K562 (cell line): ENCODE measurements at regions not wholly inside any gene's neighbourhood (a gene's known extent, or its start where the extent isn't known, plus 50 kb on each side); places are given as distances from the start of the nearest gene placed in this dataset.

Experiments used
- ATAC-seq: fragments of 200-7000 bp; cut with Tn5 transposase; 3 replicates; pipeline ENCODE4 v1.9.1; 2020; ENCODE audit warnings: moderate library complexity
- BruUV-seq: library from RNA; stranded (reverse); fragments of 400-500 nt; replicated peaks from 2 replicates; lab custom pipeline; 2021; lab: Mats Ljungman, UMichigan
- CTCF ChIA-PET: fragments of 300-600 bp; formaldehyde crosslinking; extraction: SDS; loops from one replicate; lab custom pipeline; 2021; ENCODE audit warnings: low intra/inter-chr PET ratio; lab: Yijun Ruan, JAX
- POLR2A ChIA-PET: fragments of 300-600, 350-650 bp; sonication (Branson Sonifier 250); formaldehyde crosslinking; extraction: SDS; loops from one replicate; lab custom pipeline; 2021; ENCODE audit warnings: antibody characterized with exemption, inconsistent platforms; lab: Yijun Ruan, JAX
- DNase-seq, 4 experiments: peaks; one replicate each; pipeline versions ENCODE4 v3.0.0 to v3.0.0-alpha.2; 2011 to 2018; ENCODE audit warnings: low spot score in 3 of 4, mixed read lengths in 3 of 4; ENCODE audit errors: extremely low read depth in 1 of 4
- FAIRE-seq: peaks from 2 replicates; lab custom pipeline; 2011; peaks lifted over from hg19 to GRCh38; lab: Jason Lieb, UNC
- H2AFZ ChIP-seq: 2 replicates; pipeline ENCODE4 v1.6.0; 2011; ENCODE audit warnings: low read depth, low read length, control low read depth, inconsistent platforms
- H3K27ac ChIP-seq: fragments of 200-600 bp; 3 replicates; pipeline ENCODE4 v1.8.0; 2011; ENCODE audit warnings: low read depth, mild to moderate bottlenecking, control low read depth, inconsistent platforms, low read length, moderate library complexity, mixed read lengths; ENCODE audit errors: extremely low read depth
- H3K27me3 ChIP-seq, 2 experiments: fragments of 300-600 bp in 1 of 2; 2 replicates in 1 of 2; 3 replicates in 1 of 2; pipeline versions ENCODE4 v1.6.0 to v1.8.0; 2011; ENCODE audit warnings: inconsistent platforms in 2 of 2, low read length in 2 of 2, mild to moderate bottlenecking in 1 of 2, mixed read lengths in 1 of 2, moderate library complexity in 1 of 2; ENCODE audit not compliant: control insufficient read depth in 2 of 2, insufficient read depth in 2 of 2
- H3K36me3 ChIP-seq: fragments of 300-600 bp; 3 replicates; pipeline ENCODE4 v1.8.0; 2011; ENCODE audit warnings: mild to moderate bottlenecking, low read length, inconsistent platforms; ENCODE audit not compliant: control insufficient read depth, insufficient read depth
- H3K4me1 ChIP-seq, 2 experiments: fragments of 200-600 bp in 1 of 2; replicated peaks in 1 of 2; 2 replicates in 1 of 2; 3 replicates in 1 of 2; pipeline versions ENCODE4 v1.5.1 to v1.8.0; 2011; ENCODE audit warnings: inconsistent platforms in 2 of 2, low read length in 2 of 2, mild to moderate bottlenecking in 1 of 2, mixed read lengths in 1 of 2, moderate library complexity in 1 of 2; ENCODE audit not compliant: control insufficient read depth in 2 of 2, insufficient read depth in 2 of 2
- H3K4me2 ChIP-seq: 2 replicates; pipeline ENCODE4 v1.6.1; 2011; ENCODE audit warnings: low read length, control low read depth, inconsistent platforms, mixed read lengths; ENCODE audit not compliant: insufficient read depth
- H3K4me3 ChIP-seq: fragments of 200-600 bp; sonication (generic), shearing (Covaris generic); 2 replicates; pipeline ENCODE4 v1.5.1; 2016; ENCODE audit warnings: control low read depth, inconsistent platforms
- H3K79me2 ChIP-seq: fragments of 200-600 bp; 3 replicates; pipeline ENCODE4 v1.8.0; 2011; ENCODE audit warnings: low read length, inconsistent platforms; ENCODE audit not compliant: control insufficient read depth, insufficient read depth
- H3K9ac ChIP-seq, 2 experiments: 2 replicates each; pipeline versions ENCODE4 v1.6.0 to v1.6.1; 2011; ENCODE audit warnings: low read depth in 2 of 2, low read length in 2 of 2, control low read depth in 1 of 2, inconsistent platforms in 1 of 2, mild to moderate bottlenecking in 1 of 2, mixed read lengths in 1 of 2; ENCODE audit not compliant: insufficient read depth in 1 of 2
- H3K9me1 ChIP-seq: one replicate; pipeline ENCODE4 v1.6.0; 2011; ENCODE audit warnings: inconsistent platforms, mild to moderate bottlenecking, low read length, moderate library complexity; ENCODE audit not compliant: control insufficient read depth, insufficient read depth
- H3K9me3 ChIP-seq: replicated peaks from 2 replicates; pipeline ENCODE4 v1.5.1; 2011; ENCODE audit warnings: low read depth, low read length, inconsistent platforms; ENCODE audit not compliant: control insufficient read depth, insufficient read depth
- H4K20me1 ChIP-seq: replicated peaks from 2 replicates; pipeline ENCODE4 v1.6.1; 2011; ENCODE audit warnings: low read length, inconsistent platforms, mixed read lengths; ENCODE audit not compliant: control insufficient read depth, insufficient read depth
- CBX3 ChIP-seq, 2 experiments: IDR thresholded peaks; 1 replicate in 1 of 2; 2 replicates in 1 of 2; pipeline ENCODE4 v1.6.1; 2012; ENCODE audit warnings: inconsistent platforms in 2 of 2, low read length in 2 of 2, borderline replicate concordance in 1 of 2, control low read depth in 1 of 2
- HDAC8 ChIP-seq: fragments of 450-650 bp; IDR thresholded peaks from 2 replicates; pipeline ENCODE4 v1.6.1; 2016; ENCODE audit warnings: mild to moderate bottlenecking, missing genetic modification characterization, moderate library complexity, missing compliant biosample characterization
- MTA2 ChIP-seq: fragments of 450-650 bp; IDR thresholded peaks from 2 replicates; pipeline ENCODE4 v1.6.1; 2016; ENCODE audit warnings: low read depth
- MYC ChIP-seq, 2 experiments: fragments of 250-450 bp in 1 of 2; sonication (Bioruptor Pico) in 1 of 2; IDR thresholded peaks; 2 replicates each; pipeline versions ENCODE4 v1.5.1 to v1.6.1; 2012 to 2021; ENCODE audit warnings: low read depth in 2 of 2, borderline replicate concordance in 1 of 2, improper control_type of control experiment in 1 of 2, low read length in 1 of 2, mild to moderate bottlenecking in 1 of 2, moderate library complexity in 1 of 2
- PBX2 ChIP-seq, 2 experiments: IDR thresholded peaks in 1 of 2; conservative IDR thresholded peaks in 1 of 2; 2 replicates each; pipeline ENCODE4 v1.6.1; 2016; ENCODE audit warnings: low read depth in 2 of 2, mild to moderate bottlenecking in 1 of 2, missing compliant biosample characterization in 1 of 2, missing genetic modification characterization in 1 of 2, moderate library complexity in 1 of 2
- PHF21A ChIP-seq: fragments of 450-650 bp; IDR thresholded peaks from 2 replicates; pipeline ENCODE4 v1.6.1; 2017; ENCODE audit warnings: low read depth, borderline replicate concordance
- RBM34 ChIP-seq: fragments of 200-400 bp; formaldehyde crosslinking; IDR thresholded peaks from 2 replicates; pipeline ENCODE4 v1.6.1; 2018; ENCODE audit warnings: low read length, borderline replicate concordance; ENCODE audit not compliant: insufficient read depth
- ZNF212 ChIP-seq: fragments of 450-650 bp; formaldehyde crosslinking; IDR thresholded peaks from 2 replicates; pipeline ENCODE4 v1.4.0; 2020; ENCODE audit warnings: mild to moderate bottlenecking
- ZNF354B ChIP-seq: fragments of 250-450 bp; sonication (Bioruptor Pico); IDR thresholded peaks from 2 replicates; pipeline ENCODE4 v1.4.0; 2020
- WGBS: fragments of 100-300 bp; shearing (Covaris generic); methylation state at CpG from one replicate; pipeline ENCODE4 v1.1.6; 2016; ENCODE audit warnings: low coverage, mixed read lengths; ENCODE audit not compliant: insufficient coverage; ENCODE audit errors: missing lambda C conversion rate; 5-methylcytosine and 5-hydroxymethylcytosine counted together
- in situ Hi-C: fragments of 300-500 bp; cut with MboI; formaldehyde crosslinking; loops from 4 replicates; pipeline ENCODE4 v1.15.0; 2018; ENCODE audit warnings: inconsistent platforms, mixed read lengths
- intact Hi-C: fragments of 100-400 bp; cut with micrococcal nuclease; formaldehyde crosslinking; loops from 2 replicates; pipeline ENCODE4 v1.14.2; 2022
- TF ChIP-seq, protein P1 (sequence below), 2 experiments: fragments of 200-800 bp in 1 of 2; sonication (Bioruptor generic) in 1 of 2; sonication (generic) in 1 of 2; formaldehyde crosslinking in 1 of 2; IDR thresholded peaks in 1 of 2; conservative IDR thresholded peaks in 1 of 2; 2 replicates each; pipeline versions ENCODE4 v1.5.0 to v1.6.1; 2016 to 2020; ENCODE audit warnings: missing compliant biosample characterization in 1 of 2, missing genetic modification characterization in 1 of 2, missing genetic modification reagents in 1 of 2

- H3K9me3 ChIP-seq, result no peaks in the 10 kb centered on the region
- no peak overlapping the region for H3K4me2 ChIP-seq
- FAIRE-seq (no peak), ATAC-seq (no peak), DNase-seq (no peak)
- H3K9ac ChIP-seq, result no peak overlapping the region
- no peaks in the 10 kb centered on the region for H3K9me1 ChIP-seq
- no peaks in the 10 kb centered on the region for H3K36me3 ChIP-seq
- no peak overlapping the region for H3K4me3 ChIP-seq
- intact Hi-C loops, result no loop called here
- no TSS peak for BruUV-seq
- no peaks in the 10 kb centered on the region for H3K27me3 ChIP-seq
- ChIA-PET POLR2A (no interaction called here), CTCF (no interaction called here)
- in situ Hi-C loops, result no loop called here
- no peak for TF ChIP-seq CBX3 (IDR thresholded peaks at IDR 0.05; ENCODE audit: borderline replicate concordance in 1 of 2, low read length in 2 of 2)
- TF ChIP-seq MYC (IDR thresholded peaks at IDR 0.05; ENCODE audit: low read depth, low read length), result no peak
- TF ChIP-seq MYC (CRISPR knock-in tag; IDR thresholded peaks at IDR 0.05; ENCODE audit: borderline replicate concordance, low read depth), result no peak
- no peak for TF ChIP-seq PBX2 (CRISPR knock-in tag; IDR thresholded peaks at IDR 0.05; ENCODE audit: low read depth)
- TF ChIP-seq PBX2 (tag; conservative IDR thresholded peaks at IDR 0.05; ENCODE audit: low read depth), result no peak
- no peak for TF ChIP-seq PHF21A
- no peak for TF ChIP-seq MTA2
- TF ChIP-seq HDAC8 (tag), result no peak
- TF ChIP-seq ZNF354B (CRISPR knock-in tag), result no peak
- no peak for TF ChIP-seq ZNF212 (CRISPR knock-in tag)
- TF ChIP-seq, protein P1, sequence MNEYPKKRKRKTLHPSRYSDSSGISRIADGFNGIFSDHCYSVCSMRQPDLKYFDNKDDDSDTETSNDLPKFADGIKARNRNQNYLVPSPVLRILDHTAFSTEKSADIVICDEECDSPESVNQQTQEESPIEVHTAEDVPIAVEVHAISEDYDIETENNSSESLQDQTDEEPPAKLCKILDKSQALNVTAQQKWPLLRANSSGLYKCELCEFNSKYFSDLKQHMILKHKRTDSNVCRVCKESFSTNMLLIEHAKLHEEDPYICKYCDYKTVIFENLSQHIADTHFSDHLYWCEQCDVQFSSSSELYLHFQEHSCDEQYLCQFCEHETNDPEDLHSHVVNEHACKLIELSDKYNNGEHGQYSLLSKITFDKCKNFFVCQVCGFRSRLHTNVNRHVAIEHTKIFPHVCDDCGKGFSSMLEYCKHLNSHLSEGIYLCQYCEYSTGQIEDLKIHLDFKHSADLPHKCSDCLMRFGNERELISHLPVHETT (CRISPR knock-in tag; conservative IDR thresholded peaks at IDR 0.05 in 1 of 2, IDR thresholded peaks at IDR 0.05 in 1 of 2), result no peak
- TF ChIP-seq RBM34, result no peak
- no peaks in the 10 kb centered on the region for H3K4me1 ChIP-seq
- no peak overlapping the region for H3K27ac ChIP-seq
- 0% methylated on average over 2 of the region's 4 CpGs for WGBS
- H3K79me2 ChIP-seq, result no peaks in the 10 kb centered on the region
- no peaks in the 10 kb centered on the region for H4K20me1 ChIP-seq
- H2AFZ ChIP-seq, result no peak overlapping the region
Observed at GRCh38 chrX:138463476-138463875, 248.0 kb downstream of the FGF13 start.
